ENCODE measurements at regions not wholly inside any gene's neighbourhood (a gene's known extent, or its start where the extent isn't known, plus 50 kb on each side); places are given as distances from the start of the nearest gene placed in this dataset.

- no peak for TF ChIP-seq POLR2AphosphoS5 (IDR thresholded peaks at IDR 0.05; ENCODE audit: insufficient read depth in 1 of 2, low read depth in 1 of 2)
- TF ChIP-seq, protein P1, sequence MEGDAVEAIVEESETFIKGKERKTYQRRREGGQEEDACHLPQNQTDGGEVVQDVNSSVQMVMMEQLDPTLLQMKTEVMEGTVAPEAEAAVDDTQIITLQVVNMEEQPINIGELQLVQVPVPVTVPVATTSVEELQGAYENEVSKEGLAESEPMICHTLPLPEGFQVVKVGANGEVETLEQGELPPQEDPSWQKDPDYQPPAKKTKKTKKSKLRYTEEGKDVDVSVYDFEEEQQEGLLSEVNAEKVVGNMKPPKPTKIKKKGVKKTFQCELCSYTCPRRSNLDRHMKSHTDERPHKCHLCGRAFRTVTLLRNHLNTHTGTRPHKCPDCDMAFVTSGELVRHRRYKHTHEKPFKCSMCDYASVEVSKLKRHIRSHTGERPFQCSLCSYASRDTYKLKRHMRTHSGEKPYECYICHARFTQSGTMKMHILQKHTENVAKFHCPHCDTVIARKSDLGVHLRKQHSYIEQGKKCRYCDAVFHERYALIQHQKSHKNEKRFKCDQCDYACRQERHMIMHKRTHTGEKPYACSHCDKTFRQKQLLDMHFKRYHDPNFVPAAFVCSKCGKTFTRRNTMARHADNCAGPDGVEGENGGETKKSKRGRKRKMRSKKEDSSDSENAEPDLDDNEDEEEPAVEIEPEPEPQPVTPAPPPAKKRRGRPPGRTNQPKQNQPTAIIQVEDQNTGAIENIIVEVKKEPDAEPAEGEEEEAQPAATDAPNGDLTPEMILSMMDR (IDR thresholded peaks at IDR 0.05), result no peak
Observed at GRCh38 chr5:174664180-174664850, 60.1 kb upstream of the MSX2 start.
